ENCODE measurements at regions not wholly inside any gene's neighbourhood (a gene's known extent, or its start where the extent isn't known, plus 50 kb on each side); places are given as distances from the start of the nearest gene placed in this dataset.

GRCh38 chr5:63603996-63604395, 358.2 kb downstream of the HTR1A start:
- TF ChIP-seq CTCF (IDR thresholded peaks at IDR 0.05) = no peak
- TF ChIP-seq POLR2A (IDR thresholded peaks at IDR 0.05) = no peak

Measured in Peyer's patch (tissue), 4 donors.